ENCODE measurements at regions not wholly inside any gene's neighbourhood (a gene's known extent, or its start where the extent isn't known, plus 50 kb on each side); places are given as distances from the start of the nearest gene placed in this dataset.

DNA sequence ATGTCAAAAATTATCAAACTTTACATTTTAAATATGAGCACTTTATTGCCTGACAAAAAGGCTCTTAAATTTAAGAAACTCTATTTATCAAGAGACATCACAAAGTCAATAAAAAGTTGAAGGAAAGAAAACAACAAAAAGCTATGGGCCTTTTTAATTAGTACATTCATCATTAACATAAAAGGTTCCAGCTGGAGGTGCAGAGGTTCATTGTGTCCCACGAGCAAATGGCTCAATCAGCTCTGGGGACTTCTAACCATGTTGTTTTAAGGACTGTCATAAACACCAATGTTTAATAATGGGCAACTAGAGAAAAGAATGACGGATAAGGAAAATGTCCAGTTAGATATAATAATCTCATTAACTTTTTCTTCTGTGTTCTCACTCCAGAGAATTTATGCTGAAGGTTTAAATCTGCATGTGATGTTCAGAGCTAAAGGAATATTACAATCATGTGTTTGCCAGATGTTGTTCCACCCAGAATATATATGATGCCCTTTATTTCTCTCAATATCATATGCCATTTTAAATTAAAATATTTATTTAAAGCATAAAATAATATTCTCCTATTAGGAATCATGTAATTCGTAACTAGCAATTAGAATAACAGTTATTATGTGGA, 840.3 kb upstream of the ADGRL3 start:
- TF ChIP-seq CTCF (IDR thresholded peaks at IDR 0.05) (no peak), POLR2A (IDR thresholded peaks at IDR 0.05) (no peak), POLR2AphosphoS5 (IDR thresholded peaks at IDR 0.05) (no peak)

Measured in upper lobe of left lung (tissue), 4 donors.